Right lung (tissue), 2 donors: ENCODE measurements at regions not wholly inside any gene's neighbourhood (a gene's known extent, or its start where the extent isn't known, plus 50 kb on each side); places are given as distances from the start of the nearest gene placed in this dataset.

Experiments used
- DNase-seq, 2 donors: peaks; one replicate each; pipeline ENCODE4 v3.0.0-alpha.2; 2013

- no peak for DNase-seq
Measured at GRCh38 chr2:126309185-126309584, 346.8 kb upstream of the GYPC start.

- DNase-seq: no peak
Measured at GRCh38 chr2:126312579-126312978, 343.4 kb upstream of the GYPC start.

GRCh38 chr2:126315828-126316227, 340.1 kb upstream of the GYPC start:
- no peak for DNase-seq

GRCh38 chr2:126317790-126318431, 338.0 kb upstream of the GYPC start:
- no peak for DNase-seq

GRCh38 chr2:126322342-126322741, 333.6 kb upstream of the GYPC start:
- DNase-seq: no peak

- no peak for DNase-seq
Measured at GRCh38 chr2:126325202-126325601, 330.8 kb upstream of the GYPC start.

- DNase-seq: no peak
Measured at GRCh38 chr2:126329173-126329572, 326.8 kb upstream of the GYPC start.

- no peak for DNase-seq
Measured at GRCh38 chr2:126342457-126342856, 313.5 kb upstream of the GYPC start.

- DNase-seq: no peak
Measured at GRCh38 chr2:126343136-126343535, 312.8 kb upstream of the GYPC start.

GRCh38 chr2:126344493-126344892, 311.5 kb upstream of the GYPC start:
- DNase-seq: no peak

GRCh38 chr2:126345691-126346090, 310.3 kb upstream of the GYPC start:
- no peak for DNase-seq

GRCh38 chr2:126356631-126357030, 299.3 kb upstream of the GYPC start:
- DNase-seq: no peak

- no peak for DNase-seq
Measured at GRCh38 chr2:126358122-126358521, 297.8 kb upstream of the GYPC start.

GRCh38 chr2:126359494-126359893, 296.5 kb upstream of the GYPC start:
- DNase-seq: no peak

GRCh38 chr2:126367361-126367760, 288.6 kb upstream of the GYPC start:
- DNase-seq: no peak

GRCh38 chr2:126368758-126369157, 287.2 kb upstream of the GYPC start:
- DNase-seq: no peak

- DNase-seq: no peak
Measured at GRCh38 chr2:126370201-126370600, 285.8 kb upstream of the GYPC start.

- no peak for DNase-seq
Measured at GRCh38 chr2:126372406-126372805, 283.6 kb upstream of the GYPC start.

GRCh38 chr2:126378176-126378575, 277.8 kb upstream of the GYPC start:
- DNase-seq: no peak

- DNase-seq: peak; percentile 24 to 45
Measured at GRCh38 chr2:126381091-126381490, 274.9 kb upstream of the GYPC start.

GRCh38 chr2:126382998-126383397, 273.0 kb upstream of the GYPC start:
- no peak for DNase-seq

- no peak for DNase-seq
Measured at GRCh38 chr2:126383800-126384199, 272.2 kb upstream of the GYPC start.

- DNase-seq: no peak
Measured at GRCh38 chr2:126385441-126385840, 270.5 kb upstream of the GYPC start.

GRCh38 chr2:126385983-126386382, 270.0 kb upstream of the GYPC start:
- no peak for DNase-seq

- DNase-seq: no peak
Measured at GRCh38 chr2:126389446-126389845, 266.5 kb upstream of the GYPC start.
